Stimulated activated CD8-positive, alpha-beta memory T cell treated with anti-CD3 and anti-CD28 coated beads, Interleukin-2, amount 100 ng/mL, for 48 hours (primary cell): ENCODE measurements at regions not wholly inside any gene's neighbourhood (a gene's known extent, or its start where the extent isn't known, plus 50 kb on each side); places are given as distances from the start of the nearest gene placed in this dataset.
"Not testable (repeated sequence)": the region's sequence is repeated elsewhere in the genome, so short reads cannot be mapped to it uniquely, and the experiment has no call there.

Experiments used
- DNase-seq, 2 donors: peaks; one replicate each; pipeline ENCODE4 v3.0.0-alpha.2; 2020; ENCODE audit warnings: low read depth in 2 of 2

DNA sequence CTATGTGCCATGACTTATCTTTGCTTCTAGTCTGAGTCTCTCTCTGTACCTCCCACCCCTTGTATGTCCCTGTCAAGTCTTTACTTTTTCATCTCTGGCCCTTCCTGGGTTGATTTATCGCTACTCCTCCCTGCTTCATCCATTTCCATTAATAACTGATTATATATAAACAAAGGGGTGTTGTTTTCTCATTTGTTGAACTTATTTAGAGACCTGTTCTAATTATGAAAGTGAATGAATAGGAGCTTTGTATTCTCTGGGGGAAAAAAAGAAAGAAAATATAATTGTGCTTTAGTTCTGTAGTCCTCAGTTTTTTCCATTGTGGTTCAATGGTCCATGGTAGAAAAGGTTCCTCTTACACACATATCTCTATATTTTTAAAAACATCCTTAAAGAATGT, 328.9 kb upstream of the PPP2R3A start:
- DNase-seq: no peak

DNA sequence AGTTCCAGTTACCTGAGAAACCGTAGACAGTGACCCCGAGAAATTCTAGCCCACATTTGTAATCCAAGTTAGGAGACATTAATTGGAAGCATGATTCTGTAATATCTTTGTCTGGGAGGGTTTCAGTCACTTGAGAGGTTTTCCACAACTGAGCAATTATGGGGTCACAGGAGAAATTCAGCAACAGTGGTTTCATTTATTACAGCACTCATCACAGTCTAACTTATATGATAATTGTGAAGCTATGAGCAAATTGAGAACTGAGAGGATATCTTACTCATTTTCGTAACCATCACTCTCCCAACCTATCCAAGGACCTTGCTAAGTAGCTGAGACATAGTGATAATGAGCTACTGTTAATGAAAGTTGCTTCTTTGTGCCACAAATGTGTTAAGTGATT, 328.5 kb upstream of the PPP2R3A start:
- DNase-seq: no peak

DNA sequence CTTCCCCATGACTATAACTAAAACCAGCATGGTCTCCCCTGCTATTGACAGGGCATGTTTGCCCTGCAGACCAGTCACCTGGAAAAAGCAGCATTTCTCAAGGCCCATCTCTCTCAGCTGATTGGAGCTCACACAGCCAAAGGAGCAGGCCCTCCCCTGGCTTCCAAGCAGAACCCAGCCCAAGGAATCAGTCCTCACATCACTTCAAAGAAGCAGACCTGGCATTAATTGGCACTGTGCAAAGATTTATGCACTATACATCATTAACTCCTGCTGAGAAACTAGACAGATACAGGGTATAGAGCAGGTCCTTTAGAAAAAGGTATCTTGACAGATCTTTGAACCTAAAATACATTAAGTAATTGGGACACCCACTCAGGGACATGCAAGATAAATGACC, 323.8 kb upstream of the PPP2R3A start:
- DNase-seq: no peak

DNA sequence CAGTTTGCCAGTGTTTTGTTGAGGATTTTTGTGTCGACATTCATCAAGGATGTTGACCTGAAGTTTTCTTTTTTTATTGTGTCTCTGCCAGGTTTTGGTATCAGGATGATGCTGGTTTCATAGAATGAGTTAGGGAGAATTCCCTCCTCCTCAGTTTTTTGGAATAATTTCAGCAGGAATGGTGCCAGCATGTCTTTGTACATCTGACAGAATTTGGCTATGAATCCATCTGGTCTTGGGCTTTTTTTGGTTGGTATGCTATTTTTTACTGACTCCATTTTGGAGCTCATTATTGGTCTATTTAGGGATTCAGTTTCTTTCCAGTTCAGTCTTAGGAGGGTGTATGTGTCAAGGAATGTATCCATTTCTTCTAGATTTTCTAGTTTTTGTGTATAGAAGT, 320.0 kb upstream of the PPP2R3A start:
- no peak for DNase-seq

DNA sequence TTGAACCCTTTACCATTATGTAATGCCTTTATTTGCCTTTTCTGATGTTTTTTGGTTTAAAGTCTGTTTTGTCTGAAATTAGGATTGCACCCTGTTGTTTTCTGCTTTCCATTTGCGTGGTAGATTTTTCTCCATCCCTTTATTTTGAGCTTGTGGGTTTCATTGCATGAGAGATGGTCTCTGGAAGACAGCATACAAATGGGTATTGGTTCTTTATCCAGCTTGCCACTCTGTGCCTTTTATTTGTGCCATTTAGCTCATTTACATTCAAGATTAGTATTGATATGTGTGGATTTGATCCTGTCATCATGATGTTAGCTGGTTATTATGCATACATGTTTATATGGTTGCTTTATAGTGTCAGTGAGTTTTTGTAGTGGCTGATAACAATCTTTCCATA, 318.7 kb upstream of the PPP2R3A start:
- no peak for DNase-seq

DNA sequence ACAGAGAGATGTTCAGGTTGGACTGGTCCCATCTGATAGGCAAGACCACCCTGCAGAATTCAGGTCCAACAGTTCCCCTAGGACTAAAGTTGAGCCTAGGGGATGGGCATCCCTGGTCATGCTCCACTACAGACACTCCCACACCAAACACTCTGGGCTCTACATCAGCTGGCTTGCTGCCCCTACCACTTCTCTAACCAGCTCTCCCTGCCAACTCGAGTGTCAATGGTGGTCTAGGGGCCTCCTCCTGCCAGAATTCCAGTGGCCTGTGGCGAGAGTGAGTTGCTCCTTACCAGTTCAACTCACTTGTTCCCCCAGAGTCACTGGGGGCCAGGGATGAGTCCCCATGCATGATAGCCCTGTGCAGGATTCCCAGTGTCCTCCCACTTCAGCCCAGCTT, 316.2 kb upstream of the PPP2R3A start:
- no peak for DNase-seq

DNA sequence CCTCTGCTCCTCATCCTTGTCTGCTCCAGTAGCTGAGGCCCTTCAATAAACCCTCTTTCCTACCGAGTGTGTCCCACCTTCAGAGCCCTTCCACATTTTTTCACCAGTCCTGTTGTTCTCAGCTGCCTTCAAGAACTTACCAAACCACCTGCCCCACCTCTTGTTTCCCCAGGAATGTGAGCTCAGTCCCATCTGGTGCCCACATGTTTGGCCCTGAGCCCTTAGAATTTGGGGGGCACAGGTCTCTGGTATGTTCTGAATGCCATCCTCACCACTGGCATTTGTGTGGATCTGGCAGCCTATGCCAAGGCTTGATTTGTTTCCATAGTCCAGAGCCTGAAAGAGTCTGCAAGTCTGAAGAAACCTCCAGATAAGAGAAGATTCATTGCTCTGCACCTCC, 315.2 kb upstream of the PPP2R3A start:
- no peak for DNase-seq

DNA sequence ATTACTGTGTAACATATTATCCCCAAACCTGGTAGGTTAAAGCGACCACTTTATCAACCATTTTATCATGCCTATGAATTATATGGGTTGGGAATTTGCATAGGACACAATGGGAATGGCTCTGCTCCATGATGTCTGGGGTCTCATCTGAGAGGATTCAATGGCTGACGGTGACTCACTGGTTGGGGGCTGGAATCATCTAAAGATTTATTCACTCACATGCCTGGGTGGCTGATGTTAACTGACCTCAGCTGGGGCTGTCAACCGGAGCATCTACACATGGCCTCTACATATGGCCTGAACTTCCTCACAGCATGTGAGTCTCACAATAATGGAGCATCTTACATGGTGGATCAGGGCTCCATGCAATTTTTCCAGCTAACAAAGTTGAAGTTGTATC, 313.1 kb upstream of the PPP2R3A start:
- DNase-seq: no peak

DNA sequence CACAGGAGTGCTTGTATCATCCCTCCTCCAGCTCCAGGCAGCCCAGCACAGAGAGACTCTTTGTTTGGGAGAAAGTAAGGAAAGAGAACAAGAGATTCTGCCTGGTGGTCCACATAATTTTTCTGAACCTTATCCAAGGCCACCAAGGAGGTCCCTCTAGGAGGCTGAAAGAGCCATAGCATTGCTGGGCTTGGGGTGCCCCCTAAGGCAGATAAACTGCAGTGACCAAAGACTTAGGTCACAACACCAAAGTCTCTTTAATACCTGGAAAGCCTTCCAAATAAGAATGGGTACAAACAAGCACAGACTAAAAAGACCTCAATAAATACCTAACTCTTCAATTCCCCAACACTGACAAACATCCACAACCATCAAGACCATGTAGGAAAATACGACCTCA, 310.2 kb upstream of the PPP2R3A start:
- DNase-seq: no peak

DNA sequence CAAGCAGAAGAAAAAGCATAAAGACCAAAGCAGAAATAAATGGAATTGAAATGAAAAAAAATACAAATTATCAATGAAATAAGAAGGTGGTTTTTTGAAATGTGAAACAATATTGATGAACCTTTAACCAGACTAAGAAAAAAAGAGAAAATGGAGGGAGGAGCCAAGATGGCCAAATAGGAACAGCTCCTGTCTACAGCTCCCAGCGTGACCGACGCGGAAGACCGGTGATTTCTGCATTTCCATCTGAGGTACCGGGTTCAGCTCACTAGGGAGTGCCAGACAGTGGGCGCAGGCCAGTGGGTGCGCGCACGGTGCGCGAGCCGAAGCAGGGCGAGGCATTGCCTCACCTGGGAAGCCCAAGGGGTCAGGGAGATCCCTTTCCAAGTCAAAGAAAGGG, 307.1 kb upstream of the PPP2R3A start:
- DNase-seq: not testable (repeated sequence)

DNA sequence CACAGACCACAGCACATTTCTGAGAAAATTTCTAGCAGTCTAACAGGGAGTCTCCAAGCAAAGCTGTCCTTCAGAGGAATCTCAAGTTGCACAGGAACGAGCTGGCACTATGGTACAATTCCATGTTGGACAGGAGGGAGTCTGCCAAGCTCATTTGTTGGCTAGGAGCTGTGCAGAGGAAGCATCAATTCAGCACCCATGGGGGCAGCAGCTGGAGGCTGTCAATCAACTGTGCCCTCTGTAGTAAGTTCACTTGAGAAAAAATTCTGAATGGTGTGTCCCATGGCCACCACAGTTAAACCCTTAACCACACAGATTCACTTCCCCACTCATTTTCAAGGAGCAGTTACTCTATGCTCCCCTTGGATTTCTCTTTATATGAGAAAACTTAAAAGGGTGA, 298.5 kb upstream of the PPP2R3A start:
- DNase-seq: no peak

DNA sequence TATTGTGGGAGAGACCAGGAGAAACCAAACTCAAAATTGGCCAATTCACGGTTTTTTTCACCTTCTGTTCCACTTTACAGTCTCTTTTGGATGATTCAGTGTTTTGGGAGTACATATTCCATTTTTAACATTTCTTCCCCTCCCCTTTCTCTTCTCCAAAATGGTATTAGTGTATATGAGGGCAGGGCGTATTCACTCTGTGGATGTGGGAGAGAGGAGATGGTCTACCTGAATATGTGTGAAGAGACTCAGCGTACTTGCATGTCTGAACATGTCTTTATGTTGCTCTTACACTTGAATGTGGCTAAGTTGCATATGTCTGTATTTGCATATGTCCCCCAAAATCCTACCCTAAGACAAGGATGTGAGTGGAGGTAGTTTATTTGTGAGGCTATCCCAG, 291.0 kb upstream of the PPP2R3A start:
- no peak for DNase-seq

DNA sequence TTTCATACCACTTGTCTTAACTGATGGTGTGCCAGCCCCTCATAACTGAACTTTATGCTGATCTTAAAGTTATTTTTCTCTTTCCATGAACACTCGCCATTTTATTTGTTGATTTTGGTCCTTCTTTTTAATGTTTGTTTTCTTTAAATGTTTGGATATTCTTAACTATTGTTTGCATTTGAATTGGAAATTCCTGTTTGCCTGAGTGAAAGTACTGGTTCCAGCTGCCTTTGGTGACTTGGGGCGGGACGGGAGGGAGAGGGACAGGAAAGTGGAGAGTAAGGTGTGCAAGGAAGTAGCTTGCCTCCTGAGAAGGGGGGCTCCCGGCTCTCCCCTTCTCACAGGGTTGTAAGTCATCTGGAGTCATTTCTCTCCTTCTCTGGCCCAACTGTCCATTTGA, 287.1 kb upstream of the PPP2R3A start:
- no peak for DNase-seq

DNA sequence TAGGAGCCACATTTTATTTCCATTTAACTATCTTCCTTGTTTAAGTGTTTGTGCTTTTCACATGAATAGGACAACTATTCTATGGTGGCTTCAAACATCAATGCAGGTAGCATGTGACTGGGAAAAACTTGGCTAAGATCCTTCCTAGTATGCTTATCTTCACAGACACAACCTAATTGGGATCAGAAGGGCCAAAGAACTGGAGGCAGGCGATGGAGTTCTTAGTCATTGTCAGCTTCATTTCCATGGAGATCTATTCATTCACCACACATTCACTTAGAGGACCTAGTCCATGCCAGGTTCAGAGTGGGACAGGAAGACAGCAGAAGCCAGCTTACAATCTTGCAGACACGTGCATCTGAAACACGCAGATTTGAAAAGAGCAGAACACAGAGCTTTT, 277.5 kb upstream of the PPP2R3A start:
- DNase-seq: no peak

DNA sequence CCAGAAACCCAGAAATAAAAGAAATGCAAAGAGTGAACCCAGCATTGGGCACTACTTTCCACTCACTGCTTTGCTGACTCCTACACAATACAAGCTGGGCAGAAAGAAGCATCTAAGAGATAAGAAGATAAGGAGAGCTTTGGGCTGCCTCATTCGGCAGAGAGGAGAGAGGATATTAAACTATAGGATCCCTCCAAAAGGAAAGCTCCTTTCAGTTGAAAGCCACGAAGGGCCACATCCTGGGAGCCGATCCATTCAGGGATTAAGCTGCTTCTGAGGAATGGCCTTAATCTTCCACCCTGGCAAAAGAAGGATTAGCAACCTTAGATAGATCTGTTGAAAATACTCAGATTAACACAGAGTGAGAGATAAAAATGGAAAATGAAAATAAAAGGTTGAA, 274.9 kb upstream of the PPP2R3A start:
- DNase-seq: no peak

DNA sequence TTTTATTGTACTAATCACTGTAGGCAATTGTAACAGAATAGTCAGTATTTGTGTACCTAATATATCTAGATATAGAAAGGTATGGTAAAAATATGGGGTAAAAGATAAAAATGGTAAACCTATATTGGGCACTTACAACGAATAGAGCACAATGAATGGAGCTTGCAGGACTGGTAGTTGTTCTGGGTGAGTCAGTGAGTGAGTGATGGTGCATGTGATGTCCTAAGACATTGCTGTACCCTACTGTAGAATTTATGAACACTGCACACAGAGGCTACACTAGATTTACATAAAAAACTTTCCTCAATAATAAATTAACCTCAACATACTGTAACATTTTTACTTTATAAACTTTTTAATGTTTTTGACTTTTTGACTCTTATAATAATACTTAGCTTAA, 274.3 kb upstream of the PPP2R3A start:
- no peak for DNase-seq

DNA sequence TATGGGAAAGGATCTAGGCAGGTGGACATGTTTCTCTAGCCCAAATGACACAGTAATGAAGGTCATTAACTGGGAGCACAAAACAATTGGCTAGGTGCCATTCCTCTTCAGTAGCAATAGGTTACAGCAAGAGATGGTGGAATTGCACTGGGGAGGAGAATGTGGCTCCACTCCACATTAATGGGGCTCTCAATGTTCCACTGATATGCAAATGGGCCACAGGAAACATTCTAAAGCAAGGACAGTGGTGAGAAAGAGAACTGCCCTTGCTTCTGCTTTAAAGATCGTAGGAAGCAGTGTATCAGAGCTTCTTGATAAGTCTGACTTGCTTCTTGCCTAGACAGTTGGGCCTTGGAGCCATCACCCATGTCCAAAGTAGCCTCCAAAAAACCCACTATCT, 271.4 kb upstream of the PPP2R3A start:
- no peak for DNase-seq

DNA sequence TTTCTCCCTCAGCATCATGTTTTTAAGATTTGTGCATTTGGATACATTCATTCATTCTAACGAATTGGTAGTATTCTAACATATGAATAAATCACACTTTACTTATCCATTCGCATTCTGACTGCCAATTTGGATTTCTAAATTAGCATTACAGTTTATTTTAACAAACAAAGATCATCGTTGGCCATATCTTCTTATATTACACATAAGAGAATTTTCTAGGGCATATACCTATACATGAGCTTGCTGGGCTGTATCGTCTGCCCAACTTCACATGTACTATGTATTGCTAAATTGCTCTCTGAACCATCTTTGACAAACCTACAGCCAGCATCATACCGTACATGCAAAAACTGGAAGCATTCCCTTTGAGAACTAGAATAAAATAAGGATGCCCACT, 265.8 kb upstream of the PPP2R3A start:
- DNase-seq: no peak

DNA sequence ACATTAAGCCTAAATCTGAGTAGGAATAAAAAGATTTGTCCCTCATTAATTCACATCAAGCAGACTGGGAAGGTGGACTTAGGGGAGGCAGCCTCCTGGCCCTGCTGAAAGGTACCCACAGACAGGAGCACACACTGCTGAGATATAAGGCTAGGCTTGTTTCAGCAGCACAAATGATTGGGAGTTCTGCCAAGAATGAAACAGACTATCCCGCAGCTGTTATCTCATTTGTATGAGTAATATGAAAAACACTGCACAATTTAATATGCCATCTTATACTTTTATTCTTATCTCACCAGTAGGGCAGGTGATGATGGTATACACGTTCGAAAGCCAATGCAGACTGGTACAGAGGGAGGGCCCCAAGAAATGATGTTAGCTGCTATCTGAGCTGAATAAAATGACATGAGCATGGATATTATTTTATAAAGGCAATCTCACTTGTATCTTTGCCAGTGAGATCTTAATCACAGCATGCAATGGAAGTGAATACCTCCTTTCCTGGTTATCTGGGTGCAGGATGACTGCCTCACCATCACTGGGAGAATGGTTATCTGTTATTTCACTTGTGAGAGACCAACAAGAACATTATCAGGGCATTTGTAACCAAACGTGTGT, 258.7 kb upstream of the PPP2R3A start:
- DNase-seq: no peak

DNA sequence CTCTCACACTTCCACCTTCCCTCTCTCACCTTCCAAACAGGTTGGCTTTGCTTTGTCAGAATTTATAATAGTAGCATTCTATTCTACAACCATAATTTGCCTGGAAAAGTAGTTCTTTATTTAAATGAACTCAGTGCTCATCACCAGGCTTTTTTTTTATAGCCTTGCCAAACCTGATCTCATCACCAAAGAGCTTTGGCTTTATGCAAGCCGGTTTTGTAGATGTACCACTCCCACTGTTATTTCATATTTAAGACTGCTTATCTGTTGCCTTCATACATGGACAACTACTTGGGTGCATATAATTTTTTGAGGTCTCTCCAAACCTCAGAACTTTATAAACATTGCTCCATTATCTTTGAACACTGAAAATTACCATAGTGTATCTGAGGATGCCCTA, 246.1 kb upstream of the PPP2R3A start:
- DNase-seq: no peak

DNA sequence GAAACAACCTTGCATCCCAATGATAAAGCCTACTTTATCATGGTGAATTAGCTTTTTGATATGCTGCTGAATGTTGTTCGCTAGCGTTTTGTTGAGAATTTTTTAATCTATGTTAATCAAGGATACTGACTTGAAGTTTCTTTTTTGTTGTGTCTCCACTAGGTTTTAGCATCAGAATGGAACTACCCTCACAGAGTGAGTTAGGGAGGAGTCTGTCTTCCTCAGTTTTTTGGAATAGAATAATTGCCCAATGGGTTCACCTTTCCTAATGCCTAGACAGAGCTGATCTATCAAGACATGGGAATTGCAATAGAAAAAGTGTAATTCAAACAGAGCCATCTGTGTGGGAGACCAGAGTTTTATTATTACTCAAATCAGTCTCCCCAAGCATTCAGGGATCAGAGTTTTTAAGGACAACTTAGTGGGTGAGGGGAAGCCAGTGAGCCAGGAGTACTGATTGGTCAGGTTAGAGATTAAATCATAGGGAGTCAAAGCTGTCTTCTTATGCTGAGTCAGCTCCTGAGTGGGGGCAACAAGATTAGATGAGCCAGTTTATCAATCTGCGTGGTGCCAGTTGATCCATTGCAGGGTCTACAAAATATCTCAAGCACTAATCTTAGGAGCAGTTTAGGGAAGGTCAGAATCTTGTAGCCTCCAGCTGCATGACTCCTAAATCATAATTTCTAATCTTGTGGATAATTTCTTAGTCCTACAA, 237.4 kb upstream of the PPP2R3A start:
- DNase-seq: no peak

DNA sequence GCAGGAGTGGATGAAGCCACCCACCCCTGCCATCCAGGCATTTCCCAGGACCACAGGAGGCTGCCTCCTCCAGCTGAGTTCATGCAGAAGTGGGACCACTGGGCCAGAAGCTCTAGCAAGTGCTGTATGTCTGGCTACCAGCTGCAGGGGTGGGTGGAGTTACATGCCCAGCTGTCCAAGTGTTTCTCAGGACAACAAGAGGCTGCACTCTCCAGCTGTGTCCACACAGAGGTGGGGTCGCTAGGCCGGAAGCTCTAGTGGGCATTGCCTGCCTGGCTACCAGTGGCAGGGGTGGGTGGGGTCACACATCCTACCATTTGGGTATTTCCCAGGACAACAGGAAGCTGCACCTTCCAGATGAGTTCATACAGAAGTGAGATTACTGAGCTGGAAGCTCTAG, 234.0 kb upstream of the PPP2R3A start:
- DNase-seq: no peak

DNA sequence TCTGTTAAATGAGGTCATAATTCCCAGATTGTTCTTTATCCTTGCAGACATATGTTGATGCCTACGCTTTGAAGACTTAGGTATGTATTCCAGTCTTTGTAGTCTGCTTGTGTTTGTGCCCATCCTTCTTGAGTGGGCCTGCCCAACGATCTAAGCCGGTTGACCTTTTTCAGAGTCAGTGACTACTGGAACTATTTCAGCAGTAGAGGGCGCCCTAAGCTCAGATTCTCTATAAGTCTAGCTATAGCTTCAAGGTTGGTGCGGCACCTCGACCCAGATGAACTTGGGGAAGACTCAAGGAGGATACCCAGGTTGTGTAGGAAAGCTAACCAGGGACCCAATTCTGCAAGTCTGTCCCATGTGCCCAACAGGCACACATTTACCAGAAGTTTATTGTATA, 228.8 kb upstream of the PPP2R3A start:
- no peak for DNase-seq

DNA sequence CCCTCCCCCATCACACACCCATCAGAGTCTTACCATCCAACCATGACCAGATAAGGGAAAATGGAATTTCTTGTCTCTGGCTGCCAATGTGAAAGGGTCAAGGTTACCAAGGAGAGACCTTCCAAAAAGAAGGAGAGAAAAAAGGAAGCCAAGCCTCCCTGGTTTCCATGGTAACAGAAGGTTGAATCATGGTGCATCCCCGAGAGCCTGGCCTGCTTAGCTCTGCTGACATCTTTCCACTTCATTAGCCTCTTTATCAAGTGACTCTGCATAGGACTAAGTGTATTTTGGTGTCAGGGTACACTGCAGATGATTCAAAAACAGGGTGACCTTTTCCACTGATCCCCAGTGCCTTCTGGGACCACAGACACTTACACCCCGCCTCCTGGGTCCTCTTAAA, 225.7 kb upstream of the PPP2R3A start:
- no peak for DNase-seq
